ENCODE measurements at regions not wholly inside any gene's neighbourhood (a gene's known extent, or its start where the extent isn't known, plus 50 kb on each side); places are given as distances from the start of the nearest gene placed in this dataset.

DNA sequence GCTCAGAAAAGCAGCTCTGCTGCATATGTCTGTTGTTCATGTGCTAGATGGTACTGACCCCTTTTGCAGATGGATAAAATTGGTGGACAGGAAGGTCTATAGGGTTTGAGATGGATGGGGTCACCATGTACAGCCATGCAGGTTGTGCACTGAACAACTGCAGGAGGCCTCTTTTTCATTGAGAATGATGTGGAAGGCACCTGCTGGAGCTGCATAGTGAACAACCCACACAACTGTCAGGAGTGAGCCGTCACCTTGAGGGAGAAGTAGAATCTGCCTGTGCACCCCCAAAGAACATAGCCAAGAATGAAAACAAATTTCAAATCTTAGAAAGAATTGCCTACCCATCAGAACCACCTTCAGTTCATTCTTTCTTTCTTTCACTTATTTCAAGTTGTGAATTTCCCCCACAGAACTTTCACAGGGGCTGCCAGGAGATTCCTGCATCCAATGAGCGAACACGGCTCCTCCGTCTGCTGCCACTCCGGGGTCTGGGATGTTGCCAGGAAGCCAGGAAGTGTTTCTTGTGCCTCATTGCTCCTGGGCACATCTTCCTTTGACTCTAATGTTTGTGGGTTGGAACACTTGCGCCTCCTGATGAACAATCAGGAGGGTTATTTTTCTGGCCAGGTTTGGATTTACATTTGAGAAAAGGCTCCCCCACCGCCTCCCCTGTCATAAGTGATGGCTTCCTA, 53.7 kb upstream of the DOCK1 start:
- DNase-seq = no peak

DNA sequence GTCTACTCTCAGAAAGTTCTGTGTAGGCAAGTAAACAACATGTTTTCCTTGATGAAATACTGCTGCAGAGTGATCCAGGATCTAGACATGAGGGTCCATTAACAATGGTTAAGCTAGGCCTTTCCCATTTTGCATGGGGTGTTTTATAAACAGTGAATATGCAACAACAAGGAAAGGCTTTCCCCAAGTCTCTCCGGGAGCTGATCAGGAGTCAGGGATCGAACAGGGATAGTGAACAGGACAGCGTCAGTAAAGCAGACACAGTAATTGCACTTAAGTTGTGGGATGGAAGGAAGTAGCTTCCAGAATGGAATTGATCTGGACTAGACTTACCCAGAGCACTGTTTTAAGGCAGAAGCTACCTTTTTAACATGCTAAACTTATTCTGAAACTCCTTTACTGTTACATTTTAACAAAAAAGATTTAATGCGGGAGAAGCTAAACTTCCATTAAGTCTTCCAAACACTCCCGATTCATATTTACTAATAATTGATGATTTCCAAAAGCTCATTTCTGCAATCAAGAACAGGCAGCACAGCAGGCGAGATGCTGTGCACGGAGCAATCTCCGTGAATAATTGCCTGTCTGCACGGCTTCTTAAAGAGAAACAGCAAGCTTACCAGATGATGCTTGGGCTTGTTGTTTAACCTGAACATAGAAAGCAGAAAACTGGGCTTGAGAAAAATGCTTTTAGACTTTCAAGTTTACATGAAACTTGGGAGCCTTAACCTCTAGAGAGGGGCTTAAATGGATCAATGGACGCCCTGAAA, 50.3 kb upstream of the DOCK1 start:
- no peak for DNase-seq
